HG03571 (cell line): ENCODE measurements at regions not wholly inside any gene's neighbourhood (a gene's known extent, or its start where the extent isn't known, plus 50 kb on each side); places are given as distances from the start of the nearest gene placed in this dataset.

Experiments
- ATAC-seq: cut with Tn5 transposase; IDR thresholded peaks from one replicate; pipeline ENCODE4 v1.9.1; 2021; ENCODE audit not compliant: unreplicated experiment

GRCh38 chr9:38315085-38315595 lies 77.4 kb upstream of the ALDH1B1 start:
- no peak for ATAC-seq

- no peak for ATAC-seq
These were observed 79.1 kb upstream of the ALDH1B1 start for GRCh38 chr9:38313421-38313820.

- no peak for ATAC-seq
These were observed 80.1 kb upstream of the ALDH1B1 start for GRCh38 chr9:38312406-38312805.

GRCh38 chr9:38311382-38312270 lies 80.9 kb upstream of the ALDH1B1 start:
- no peak for ATAC-seq

GRCh38 chr9:38309324-38310195 lies 82.9 kb upstream of the ALDH1B1 start:
- no peak for ATAC-seq

GRCh38 chr9:38308136-38308535 lies 84.4 kb upstream of the ALDH1B1 start:
- no peak for ATAC-seq

GRCh38 chr9:38306899-38307298 lies 85.6 kb upstream of the ALDH1B1 start:
- no peak for ATAC-seq

GRCh38 chr9:38305582-38305981 lies 86.9 kb upstream of the ALDH1B1 start:
- ATAC-seq, result no peak

- ATAC-seq, result no peak
These were observed 91.0 kb upstream of the ALDH1B1 start for GRCh38 chr9:38301376-38302106.

- ATAC-seq, result no peak
These were observed 92.6 kb upstream of the ALDH1B1 start for GRCh38 chr9:38299856-38300255.

GRCh38 chr9:38298904-38299303 lies 93.6 kb upstream of the ALDH1B1 start:
- no peak for ATAC-seq

- no peak for ATAC-seq
These were observed 94.0 kb upstream of the ALDH1B1 start for GRCh38 chr9:38298503-38298902.

- no peak for ATAC-seq
These were observed 95.7 kb upstream of the ALDH1B1 start for GRCh38 chr9:38296807-38297206.

GRCh38 chr9:38295764-38296163 lies 96.7 kb upstream of the ALDH1B1 start:
- ATAC-seq, result no peak

GRCh38 chr9:38294220-38294960 lies 98.1 kb upstream of the ALDH1B1 start:
- no peak for ATAC-seq

- ATAC-seq, result no peak
These were observed 99.5 kb upstream of the ALDH1B1 start for GRCh38 chr9:38293022-38293421.

- no peak for ATAC-seq
These were observed 100.0 kb upstream of the ALDH1B1 start for GRCh38 chr9:38292480-38292879.

GRCh38 chr9:38289866-38290245 lies 102.6 kb upstream of the ALDH1B1 start:
- no peak for ATAC-seq

- ATAC-seq, result no peak
These were observed 103.2 kb upstream of the ALDH1B1 start for GRCh38 chr9:38289236-38289865.

GRCh38 chr9:38288502-38288901 lies 104.0 kb upstream of the ALDH1B1 start:
- ATAC-seq, result no peak
